ENCODE measurements at regions not wholly inside any gene's neighbourhood (a gene's known extent, or its start where the extent isn't known, plus 50 kb on each side); places are given as distances from the start of the nearest gene placed in this dataset.
A peak's percentile ranks its signal among the peaks of the same experiment; 100 is the strongest.

DNA sequence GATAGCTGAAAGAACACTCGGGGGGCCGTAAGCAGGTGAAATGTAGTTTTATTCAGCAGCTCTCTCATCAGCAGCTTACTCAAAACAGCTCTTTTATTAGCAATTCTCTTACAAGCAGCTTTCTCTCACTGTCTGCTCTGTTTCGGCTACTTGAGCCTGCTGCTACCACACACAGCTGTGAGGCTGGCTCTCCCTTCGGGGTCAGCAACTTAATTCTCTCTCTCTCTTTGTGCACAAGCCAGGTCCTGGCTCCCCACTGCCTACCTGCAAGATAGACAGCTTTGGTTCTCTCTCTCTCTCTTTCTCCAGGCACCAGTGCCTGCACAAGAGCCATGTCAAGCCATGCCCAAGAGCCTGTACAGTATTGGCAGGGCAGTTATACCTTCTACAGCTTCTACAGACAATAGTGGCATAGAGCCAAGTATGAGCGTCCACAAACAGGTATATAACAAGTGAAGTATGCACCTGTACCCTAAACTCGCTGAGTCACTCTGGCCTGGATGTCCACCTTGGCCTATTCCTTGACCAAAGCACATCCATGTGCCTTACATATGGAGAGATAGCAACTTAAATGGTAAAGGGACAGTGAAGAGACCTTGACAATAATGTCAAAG lies 110.8 kb downstream of the MTNR1B start:
- peaks cover 7% of the 10 kb centered on the region for H3K4me1 Mint-ChIP-seq
- no peaks in the 10 kb centered on the region for H3K36me3 Mint-ChIP-seq (ENCODE audit: low read depth)
- H3K27ac Mint-ChIP-seq: no peak overlapping the region
- TF ChIP-seq, protein P1, sequence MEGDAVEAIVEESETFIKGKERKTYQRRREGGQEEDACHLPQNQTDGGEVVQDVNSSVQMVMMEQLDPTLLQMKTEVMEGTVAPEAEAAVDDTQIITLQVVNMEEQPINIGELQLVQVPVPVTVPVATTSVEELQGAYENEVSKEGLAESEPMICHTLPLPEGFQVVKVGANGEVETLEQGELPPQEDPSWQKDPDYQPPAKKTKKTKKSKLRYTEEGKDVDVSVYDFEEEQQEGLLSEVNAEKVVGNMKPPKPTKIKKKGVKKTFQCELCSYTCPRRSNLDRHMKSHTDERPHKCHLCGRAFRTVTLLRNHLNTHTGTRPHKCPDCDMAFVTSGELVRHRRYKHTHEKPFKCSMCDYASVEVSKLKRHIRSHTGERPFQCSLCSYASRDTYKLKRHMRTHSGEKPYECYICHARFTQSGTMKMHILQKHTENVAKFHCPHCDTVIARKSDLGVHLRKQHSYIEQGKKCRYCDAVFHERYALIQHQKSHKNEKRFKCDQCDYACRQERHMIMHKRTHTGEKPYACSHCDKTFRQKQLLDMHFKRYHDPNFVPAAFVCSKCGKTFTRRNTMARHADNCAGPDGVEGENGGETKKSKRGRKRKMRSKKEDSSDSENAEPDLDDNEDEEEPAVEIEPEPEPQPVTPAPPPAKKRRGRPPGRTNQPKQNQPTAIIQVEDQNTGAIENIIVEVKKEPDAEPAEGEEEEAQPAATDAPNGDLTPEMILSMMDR (IDR thresholded peaks at IDR 0.05): no peak
- DNase-seq: no peak
- no peaks in the 10 kb centered on the region for H3K27me3 Mint-ChIP-seq (ENCODE audit: low read depth, poor library complexity)
- no peak overlapping the region for H3K4me3 Mint-ChIP-seq
- H3K9me3 Mint-ChIP-seq: no peaks in the 10 kb centered on the region

DNA sequence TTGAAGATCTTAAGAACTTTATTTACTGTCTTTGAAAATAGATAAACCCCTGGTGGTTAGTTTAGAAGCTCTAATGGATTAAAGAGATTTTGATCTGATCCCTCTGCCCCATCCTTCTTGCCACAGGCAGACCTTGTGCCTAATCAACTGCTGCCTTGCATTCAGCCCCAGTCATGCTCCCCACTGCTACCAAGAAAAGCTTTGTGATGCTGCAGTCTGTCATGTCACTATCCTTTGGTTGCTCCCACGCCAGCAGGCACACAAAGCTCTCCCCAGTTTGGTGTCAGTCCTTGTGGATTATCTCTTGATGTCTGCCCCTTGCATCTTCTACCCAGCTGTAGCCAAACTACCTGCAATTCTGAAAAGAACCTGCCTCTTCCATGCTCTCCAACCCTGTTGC lies 112.2 kb downstream of the MTNR1B start:
- H3K27me3 Mint-ChIP-seq (ENCODE audit: low read depth, poor library complexity): no peaks in the 10 kb centered on the region
- no peaks in the 10 kb centered on the region for H3K36me3 Mint-ChIP-seq (ENCODE audit: low read depth)
- no peak for DNase-seq
- peaks cover 7% of the 10 kb centered on the region for H3K4me1 Mint-ChIP-seq
- H3K9me3 Mint-ChIP-seq: no peaks in the 10 kb centered on the region
- H3K4me3 Mint-ChIP-seq: no peak overlapping the region
- TF ChIP-seq, protein P1 (IDR thresholded peaks at IDR 0.05): no peak
- H3K27ac Mint-ChIP-seq: no peak overlapping the region

DNA sequence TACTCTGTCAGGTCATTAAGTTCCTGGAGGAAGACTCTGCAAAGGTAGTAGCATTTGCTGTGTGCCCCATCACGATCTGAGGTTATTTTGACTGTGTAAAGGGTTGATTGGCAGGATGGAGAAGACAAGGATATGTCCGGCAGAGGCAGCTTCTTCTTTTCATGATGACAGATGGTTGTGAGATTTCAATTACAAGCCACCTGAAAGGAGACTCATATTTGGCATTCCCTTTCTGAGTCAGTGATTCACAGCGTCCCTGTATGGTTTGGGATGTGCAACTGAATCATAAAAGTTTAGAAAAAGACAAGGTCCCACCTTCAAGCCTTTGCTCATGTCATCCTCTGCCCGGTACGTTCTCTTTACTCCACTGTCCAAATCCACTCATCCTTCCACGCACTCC lies 113.4 kb downstream of the MTNR1B start:
- TF ChIP-seq, protein P1 (IDR thresholded peaks at IDR 0.05): no peak
- Mint-ChIP-seq H3K27me3 (ENCODE audit: low read depth, poor library complexity) (no peaks in the 10 kb centered on the region), H3K9me3 (no peaks in the 10 kb centered on the region), H3K36me3 (ENCODE audit: low read depth) (no peaks in the 10 kb centered on the region), H3K4me3 (no peak overlapping the region), H3K27ac (no peak overlapping the region), H3K4me1 (peaks cover 7% of the 10 kb centered on the region)
- DNase-seq: no peak

DNA sequence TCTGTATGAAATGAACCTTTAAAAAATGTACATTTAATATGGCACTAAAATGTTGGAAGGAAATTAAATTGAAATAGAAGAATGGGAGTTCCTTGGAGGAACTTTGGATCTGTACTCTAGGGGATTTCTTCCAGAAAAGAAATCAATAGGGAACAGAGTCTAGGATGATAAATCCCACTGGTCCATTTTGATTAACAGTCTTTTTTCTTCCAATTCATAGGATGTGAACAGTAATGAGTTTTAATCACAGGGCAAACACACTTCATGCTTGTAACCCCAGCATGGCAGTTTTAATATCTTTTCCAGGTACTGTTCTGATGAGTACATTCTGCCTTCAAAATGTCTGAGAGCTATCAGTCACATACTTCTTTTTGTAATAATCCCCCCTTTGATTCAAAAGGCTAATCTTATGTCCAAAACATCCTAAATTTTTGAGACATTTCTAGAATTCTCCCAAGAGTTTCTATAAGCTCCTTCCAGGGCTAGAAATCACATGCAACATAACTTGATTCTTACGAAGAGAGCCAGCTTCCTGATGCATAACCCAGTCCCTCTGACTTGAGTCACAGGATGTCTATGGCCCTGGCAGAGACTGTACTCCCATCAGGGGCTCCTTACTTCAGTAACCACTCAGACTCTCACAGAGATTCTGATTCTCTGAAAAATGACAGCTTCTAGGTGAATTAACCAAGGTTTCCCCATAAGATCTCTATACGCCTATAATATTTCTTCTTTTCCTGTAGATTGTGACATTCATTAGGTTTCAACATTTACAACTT lies 112.9 kb downstream of the SLC36A4 start:
- no peak for DNase-seq
- TF ChIP-seq, protein P1 (IDR thresholded peaks at IDR 0.05): no peak
- no peaks in the 10 kb centered on the region for H3K9me3 Mint-ChIP-seq
- H3K4me1 Mint-ChIP-seq: peaks cover 7% of the 10 kb centered on the region
- no peak overlapping the region for H3K27ac Mint-ChIP-seq
- H3K36me3 Mint-ChIP-seq (ENCODE audit: low read depth): no peaks in the 10 kb centered on the region
- H3K4me3 Mint-ChIP-seq: no peak overlapping the region
- no peaks in the 10 kb centered on the region for H3K27me3 Mint-ChIP-seq (ENCODE audit: low read depth, poor library complexity)

DNA sequence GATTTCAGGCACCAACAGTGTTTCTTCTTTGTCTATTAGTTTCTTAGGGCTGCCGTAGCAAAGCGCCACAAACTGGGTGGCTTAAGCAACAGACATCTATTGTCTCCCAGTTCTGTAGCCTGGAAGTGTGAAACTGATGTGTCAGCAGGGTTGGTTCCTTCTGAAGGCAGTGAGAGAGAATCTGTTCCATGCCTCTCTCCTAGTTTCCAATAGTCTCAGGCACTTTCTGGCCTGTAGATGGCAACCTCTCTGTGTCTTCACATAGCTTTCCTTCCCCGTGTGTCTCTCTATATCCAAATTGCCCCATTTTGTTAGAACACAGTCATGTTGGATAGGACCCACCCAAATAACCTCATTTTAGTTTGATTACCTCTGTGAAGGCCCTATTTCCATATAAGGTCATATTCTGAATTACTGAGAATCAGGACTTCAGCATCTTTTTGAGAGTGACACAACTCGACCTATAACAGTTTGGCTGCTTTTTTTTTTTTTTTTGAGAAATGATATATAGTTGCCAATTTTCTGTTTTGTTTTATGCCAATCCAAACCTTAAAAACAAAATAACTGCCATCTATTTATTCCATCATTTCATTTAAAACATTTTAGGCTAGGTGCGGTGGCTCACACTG lies 108.2 kb downstream of the SLC36A4 start:
- TF ChIP-seq, protein P1 (IDR thresholded peaks at IDR 0.05): peak; percentile 30
- no peaks in the 10 kb centered on the region for H3K36me3 Mint-ChIP-seq (ENCODE audit: low read depth)
- H3K27ac Mint-ChIP-seq: no peak overlapping the region
- no peaks in the 10 kb centered on the region for H3K27me3 Mint-ChIP-seq (ENCODE audit: low read depth, poor library complexity)
- peaks cover 13% of the 10 kb centered on the region for H3K9me3 Mint-ChIP-seq
- DNase-seq: no peak
- H3K4me3 Mint-ChIP-seq: no peak overlapping the region
- no peaks in the 10 kb centered on the region for H3K4me1 Mint-ChIP-seq
